GM19324 (cell line): ENCODE measurements at regions not wholly inside any gene's neighbourhood (a gene's known extent, or its start where the extent isn't known, plus 50 kb on each side); places are given as distances from the start of the nearest gene placed in this dataset.

Source experiments
- ATAC-seq: cut with Tn5 transposase; IDR thresholded peaks from one replicate; pipeline ENCODE4 v1.9.1; 2021; ENCODE audit warnings: mild to moderate bottlenecking, moderate library complexity; ENCODE audit not compliant: unreplicated experiment, low FRiP score

DNA sequence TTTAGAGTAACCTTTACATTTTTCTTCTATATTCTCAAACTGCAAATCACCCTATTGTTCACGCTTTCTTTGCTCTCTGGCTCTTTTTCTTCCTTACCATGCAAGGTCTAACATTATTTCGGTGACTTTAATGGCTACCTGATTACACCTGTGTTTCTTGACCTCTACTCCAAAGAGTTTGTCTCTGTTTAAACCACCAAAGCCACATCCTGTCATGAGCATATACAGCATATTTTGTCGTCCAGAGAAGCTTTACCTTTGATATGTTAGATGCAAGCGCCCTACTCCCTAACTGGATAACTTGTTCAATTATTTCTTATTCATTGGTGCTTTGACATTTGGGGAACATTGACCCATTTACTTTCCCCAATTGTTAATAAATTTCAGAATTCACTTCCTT is 565.1 kb upstream of the GCFC2 start:
- no peak for ATAC-seq

GRCh38 chr2:76274676-76275075 is 564.0 kb upstream of the GCFC2 start:
- ATAC-seq, result no peak

- no peak for ATAC-seq
These were observed 563.4 kb upstream of the GCFC2 start for GRCh38 chr2:76274160-76274559.

- ATAC-seq, result no peak
These were observed 559.5 kb upstream of the GCFC2 start for GRCh38 chr2:76270096-76270710.

GRCh38 chr2:76268902-76269620 is 558.3 kb upstream of the GCFC2 start:
- ATAC-seq, result no peak

DNA sequence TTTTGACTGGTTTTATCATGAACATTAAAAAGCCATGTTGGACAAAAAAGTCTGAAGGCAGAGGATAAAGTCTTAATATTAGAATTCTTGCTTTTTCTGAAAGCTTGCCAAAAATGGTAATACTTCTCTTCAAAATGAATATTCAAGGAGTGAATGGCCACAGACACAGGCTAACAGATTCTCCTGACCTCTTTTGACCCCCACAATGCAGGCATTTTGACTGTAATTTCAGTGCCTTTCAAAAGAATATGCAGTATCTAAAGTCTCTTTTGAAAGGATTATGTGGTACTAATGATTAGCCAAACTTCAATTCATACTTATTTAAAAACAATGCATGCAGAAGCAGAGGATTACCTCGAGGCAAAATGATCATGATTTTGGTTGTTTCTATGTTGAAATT is 557.8 kb upstream of the GCFC2 start:
- no peak for ATAC-seq

GRCh38 chr2:76257802-76258201 is 547.1 kb upstream of the GCFC2 start:
- ATAC-seq, result no peak

GRCh38 chr2:76256458-76257088 is 545.9 kb upstream of the GCFC2 start:
- ATAC-seq, result no peak

DNA sequence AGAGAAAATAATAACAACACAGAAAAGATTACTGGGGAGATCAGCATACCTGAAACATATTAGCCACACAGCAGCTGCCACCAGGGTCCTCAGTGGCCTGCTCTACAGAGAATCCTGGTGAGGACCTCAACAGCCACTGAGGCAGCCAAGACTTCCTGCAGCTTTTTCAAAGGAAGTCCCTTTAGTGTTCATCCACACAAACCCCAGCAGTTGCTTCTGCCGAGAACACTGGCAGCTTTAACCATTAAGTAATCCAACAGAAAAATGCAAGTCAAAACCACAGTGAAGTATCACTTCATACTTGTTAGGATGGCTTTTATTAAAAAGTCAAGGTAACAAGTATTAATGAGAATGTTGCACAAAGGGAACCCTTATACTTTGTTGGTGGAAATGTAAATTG is 542.0 kb upstream of the GCFC2 start:
- no peak for ATAC-seq

DNA sequence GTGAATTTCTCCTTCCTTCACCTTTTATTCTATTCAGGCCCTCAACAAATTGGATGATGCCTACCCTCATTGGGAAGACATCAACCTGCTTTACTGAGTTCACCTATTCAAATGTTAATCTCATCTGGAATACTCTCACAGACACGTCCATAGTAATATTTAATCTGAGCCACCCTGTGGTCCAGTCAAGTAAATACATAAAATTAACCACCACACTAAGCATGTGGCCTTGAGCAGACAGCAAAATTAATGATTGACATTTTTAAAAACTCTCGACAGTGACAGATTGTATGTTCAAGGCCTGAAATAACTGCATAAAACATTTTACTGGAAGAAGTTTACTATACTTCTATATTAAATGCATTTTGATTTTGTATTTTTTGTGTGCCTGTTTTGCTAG is 540.6 kb upstream of the GCFC2 start:
- ATAC-seq, result no peak

DNA sequence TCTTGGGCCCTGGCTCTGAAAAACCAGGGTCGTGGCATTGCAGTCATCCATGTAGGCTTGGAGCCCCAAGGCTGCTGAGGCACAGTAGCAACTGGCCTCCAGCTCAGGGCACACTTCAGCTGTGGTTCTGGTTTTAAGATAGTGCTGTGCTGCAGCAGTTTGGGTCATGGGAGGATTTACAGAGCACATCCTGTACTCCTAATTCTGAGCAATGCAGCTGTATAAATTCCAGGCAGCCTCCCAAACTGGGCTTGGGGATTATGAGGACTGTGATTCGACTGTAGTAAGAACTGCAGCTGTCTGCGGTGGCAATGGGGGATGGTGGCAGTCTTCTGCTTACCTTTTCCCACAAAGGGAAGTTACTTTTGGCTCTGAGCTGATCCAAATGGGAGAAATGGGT is 536.3 kb upstream of the GCFC2 start:
- no peak for ATAC-seq

DNA sequence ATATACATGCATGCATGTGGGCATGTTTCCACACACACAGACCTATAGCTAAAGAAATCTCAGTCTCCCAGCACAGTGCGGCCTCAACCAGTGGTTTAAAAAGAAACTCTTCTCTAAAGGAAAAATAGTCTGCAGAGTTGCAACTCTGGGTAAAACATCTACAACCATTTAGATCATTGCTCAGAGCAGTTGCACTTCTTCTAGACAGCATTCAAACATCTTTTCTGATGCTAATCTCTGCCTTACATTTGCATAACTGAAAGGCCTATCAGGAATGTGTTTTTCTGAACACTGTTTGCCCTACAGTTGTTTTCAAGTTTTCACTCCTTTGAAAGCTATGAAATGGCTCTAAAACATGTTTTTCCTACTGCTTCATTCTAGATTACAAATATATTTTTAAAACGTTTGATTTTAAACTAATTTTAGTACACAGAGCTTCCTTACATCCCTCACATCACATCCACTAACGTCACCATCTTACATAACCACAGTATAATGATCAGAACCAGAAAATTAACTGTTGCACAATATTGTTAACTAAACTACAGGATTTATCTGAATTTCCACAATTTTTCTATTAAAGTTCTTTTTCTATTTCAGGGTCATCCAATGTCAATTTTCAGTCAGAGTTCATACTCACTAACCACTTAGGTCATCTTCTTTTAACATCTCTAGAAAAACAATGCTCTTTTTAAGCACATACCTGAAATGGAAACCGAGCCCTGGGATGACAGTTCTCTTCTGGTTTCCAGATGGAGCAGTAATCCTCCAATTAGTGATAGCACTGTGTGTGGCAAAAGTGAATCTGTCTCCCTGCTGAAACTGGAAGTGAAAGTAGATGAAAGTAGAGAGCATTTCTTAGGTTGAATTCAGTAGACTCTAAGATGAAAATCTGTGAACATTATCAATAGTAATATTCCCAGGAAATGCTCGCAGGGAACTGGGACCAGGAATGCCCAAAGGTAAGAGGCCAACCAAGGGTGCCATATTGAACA is 501.6 kb upstream of the GCFC2 start:
- ATAC-seq, result no peak

DNA sequence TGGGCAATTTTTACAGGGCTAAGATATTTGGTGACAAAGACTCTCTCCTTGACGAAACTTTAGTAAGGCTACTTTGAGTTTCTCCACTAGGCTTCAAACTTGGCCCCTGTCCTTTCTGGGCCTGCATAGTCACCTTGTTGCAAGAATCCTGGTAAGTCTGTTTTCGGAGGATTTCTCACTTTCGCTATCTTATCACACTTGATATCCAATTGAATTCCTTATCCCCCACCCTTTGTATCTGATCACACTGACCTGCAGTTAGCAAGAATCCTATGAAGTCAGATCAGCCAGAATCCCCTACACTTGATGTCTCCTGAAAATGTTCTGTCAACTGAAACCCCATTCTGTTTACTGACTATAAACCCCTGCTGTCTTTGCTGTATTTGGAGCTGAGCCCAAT is 499.8 kb upstream of the GCFC2 start:
- ATAC-seq, result no peak

- no peak for ATAC-seq
These were observed 493.3 kb upstream of the GCFC2 start for GRCh38 chr2:76204048-76204447.

- ATAC-seq, result no peak
These were observed 492.2 kb upstream of the GCFC2 start for GRCh38 chr2:76202866-76203265.

- no peak for ATAC-seq
These were observed 487.2 kb upstream of the GCFC2 start for GRCh38 chr2:76197842-76198448.

DNA sequence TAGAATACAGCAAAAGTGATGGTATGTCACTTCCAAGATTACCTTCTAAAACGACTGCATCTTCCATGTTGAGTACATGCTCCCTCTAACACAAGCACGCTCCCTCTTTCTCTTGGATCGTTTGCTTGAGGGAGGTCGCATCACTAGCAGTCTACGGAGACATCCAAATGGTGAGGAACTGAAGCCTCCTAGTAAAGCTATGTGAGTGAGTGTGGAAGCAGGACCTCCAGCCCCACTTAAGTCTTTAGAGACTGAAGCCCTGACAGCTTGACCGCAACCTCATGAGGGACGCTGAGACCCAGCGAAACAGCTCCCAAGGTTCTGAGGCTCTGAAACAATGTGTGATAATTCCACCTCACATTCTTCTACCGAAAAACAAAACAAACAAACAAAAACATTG is 486.7 kb upstream of the GCFC2 start:
- ATAC-seq, result no peak

GRCh38 chr2:76194031-76194775 is 483.5 kb upstream of the GCFC2 start:
- ATAC-seq, result no peak

DNA sequence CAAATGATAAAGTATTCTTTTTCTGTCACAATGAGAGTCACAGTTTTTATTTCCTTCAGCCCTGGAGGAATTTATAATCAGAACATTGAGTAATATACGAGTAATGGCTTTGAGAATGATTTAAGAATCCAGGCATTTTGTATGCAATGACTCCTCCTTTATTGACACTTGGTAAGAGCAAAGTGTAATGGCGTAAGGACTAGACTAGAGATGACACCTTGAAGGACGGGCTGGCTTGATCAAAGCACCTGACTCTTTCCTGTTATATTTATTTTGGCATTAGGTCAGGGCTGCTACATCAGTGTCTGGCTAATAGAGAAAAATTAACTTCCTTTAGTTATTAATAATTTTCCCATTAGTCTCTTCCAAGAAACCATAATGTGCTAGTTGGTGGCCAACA is 482.4 kb upstream of the GCFC2 start:
- ATAC-seq, result no peak
